Superior temporal gyrus (tissue), 1 donor: ENCODE measurements at regions not wholly inside any gene's neighbourhood (a gene's known extent, or its start where the extent isn't known, plus 50 kb on each side); places are given as distances from the start of the nearest gene placed in this dataset.

Experiments used
- DNase-seq: peaks from one replicate; pipeline ENCODE4 v3.0.0-alpha.2; 2016; ENCODE audit errors: extremely low spot score

DNA sequence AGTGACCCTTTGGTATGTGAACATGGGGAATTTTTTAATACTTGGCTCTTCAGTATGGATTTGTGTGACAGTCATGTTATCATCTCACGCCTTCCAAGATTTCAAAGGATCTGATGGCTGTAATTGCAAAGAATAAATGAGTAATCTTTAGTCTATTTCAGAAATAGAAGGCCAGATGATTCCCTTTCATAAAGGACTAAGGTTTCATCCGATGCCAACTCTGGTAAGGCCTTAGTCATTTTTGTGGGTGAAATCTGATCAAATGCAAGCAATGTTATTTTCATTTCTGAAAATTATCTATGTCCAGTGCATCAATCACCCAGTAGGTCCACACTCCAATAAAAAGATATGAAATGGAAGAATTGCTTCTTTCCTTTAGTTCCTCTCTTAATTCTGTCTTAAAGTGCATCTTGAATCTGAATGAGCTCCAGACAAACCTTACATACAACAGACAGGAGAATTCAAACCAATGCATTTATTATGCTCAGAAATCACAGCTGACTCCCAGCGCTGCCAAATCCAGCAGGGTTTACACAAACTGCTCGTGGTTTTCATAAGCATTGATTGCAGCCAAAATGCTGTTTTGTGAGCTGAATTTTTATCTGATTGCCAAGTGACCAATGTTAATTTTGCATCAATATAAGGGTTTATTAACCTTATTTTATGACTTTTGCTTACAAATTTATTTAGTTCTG lies 565.2 kb upstream of the MARCKS start:
- peak; percentile 75 for DNase-seq

DNA sequence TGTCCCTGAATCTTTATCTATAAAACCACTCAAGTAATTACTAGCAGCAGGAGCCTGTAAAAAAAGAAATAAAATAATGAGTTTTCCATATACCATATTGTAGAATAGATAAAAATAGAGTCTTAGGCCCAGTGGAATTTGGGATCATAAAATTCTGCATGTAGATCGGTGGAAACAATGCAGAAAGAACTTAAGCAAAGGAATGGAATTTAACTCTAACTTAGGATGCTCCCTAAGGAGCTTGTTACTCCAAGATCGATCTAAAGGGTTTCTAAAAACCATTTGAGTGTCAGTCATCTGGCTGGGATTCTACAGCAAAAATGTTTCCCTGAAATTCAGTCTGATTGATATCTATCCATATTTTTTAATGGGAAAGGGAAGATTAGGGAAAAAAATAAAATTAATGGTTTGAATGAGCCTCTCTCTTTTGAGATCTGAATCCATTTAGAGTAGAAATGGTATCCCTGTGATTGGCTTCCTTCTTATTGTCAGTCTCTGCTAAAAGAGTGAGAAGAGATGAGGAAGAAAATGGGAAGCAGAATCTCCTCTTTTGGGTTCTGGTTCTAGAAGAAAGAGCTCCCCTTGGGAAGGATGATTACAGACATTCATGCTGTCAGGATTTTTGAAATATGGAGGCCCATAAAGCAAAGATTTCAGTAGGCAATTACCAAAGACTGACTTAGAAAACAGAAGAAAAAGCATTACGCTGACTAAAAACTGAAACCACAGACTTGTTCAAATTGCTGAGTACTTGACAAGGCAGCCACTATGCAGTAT lies 564.3 kb upstream of the MARCKS start:
- no peak for DNase-seq

DNA sequence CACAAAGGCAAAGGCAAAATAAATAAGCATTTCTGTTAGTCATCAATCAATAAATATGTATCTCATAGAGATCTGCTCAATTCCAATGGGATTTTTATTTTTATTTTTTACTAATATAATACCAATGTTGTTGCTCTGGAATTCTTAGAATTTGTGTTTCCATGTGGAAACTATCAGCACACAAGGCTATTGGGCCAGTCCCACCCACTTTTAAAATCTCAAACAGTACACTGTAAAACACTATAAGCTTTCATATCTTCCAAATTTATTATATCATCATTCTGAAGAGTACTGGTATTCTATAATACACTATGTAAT lies 563.8 kb upstream of the MARCKS start:
- no peak for DNase-seq

DNA sequence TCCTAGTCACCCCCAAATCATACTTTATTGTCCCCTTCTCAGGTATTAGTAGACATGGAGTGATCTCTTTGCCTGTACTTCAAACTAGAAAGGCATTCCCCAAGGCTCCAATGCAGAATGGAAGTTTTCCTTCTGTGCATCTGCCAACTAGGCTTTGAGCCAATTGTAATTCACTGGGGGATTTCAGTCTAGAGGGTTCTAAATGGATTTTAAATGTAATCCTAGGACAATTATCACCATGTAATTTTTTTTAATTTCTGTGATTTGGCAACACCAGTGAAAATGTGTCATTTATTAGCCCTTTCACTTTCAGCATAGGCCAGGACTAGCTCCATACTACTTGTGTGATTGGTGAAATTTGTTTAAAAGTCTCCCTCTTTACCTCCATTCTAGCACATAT lies 557.6 kb upstream of the MARCKS start:
- no peak for DNase-seq

DNA sequence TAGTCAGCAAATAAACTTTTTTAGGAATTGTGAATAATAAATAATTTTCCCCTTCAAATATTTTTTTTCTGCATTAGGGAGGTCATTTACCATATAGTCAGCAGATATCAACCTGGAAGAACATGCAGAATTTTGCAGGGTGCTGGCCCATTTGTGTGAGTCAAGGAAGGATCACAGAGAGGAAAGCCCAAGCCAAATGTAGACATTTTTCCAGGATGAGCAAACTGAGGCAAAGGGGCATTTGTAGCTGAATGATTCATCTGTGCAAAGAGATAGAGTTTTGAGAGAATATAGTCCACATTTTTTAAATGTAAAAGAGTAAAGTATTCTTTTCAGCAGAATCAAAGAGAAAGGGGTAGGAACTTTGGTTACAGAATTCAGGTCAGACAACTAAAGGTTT lies 555.5 kb upstream of the MARCKS start:
- no peak for DNase-seq

DNA sequence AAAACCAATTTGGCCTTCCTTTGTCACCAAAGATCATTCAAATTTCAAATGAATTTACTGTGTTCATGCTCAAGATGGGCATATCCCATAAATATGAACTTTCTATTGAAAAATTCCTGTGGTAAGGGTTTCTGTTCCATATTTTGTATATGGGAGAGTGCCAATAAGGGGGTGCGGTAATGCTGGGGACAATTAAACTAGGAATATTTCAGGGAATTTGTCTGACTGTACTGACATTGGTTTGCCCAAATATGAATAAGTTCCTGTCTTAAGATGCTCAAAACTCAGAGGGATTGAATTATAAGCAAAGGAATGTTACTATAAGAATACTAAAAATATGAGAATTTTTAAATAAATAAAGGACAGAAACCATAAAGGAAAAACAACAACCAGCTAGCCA lies 553.0 kb upstream of the MARCKS start:
- DNase-seq: no peak

DNA sequence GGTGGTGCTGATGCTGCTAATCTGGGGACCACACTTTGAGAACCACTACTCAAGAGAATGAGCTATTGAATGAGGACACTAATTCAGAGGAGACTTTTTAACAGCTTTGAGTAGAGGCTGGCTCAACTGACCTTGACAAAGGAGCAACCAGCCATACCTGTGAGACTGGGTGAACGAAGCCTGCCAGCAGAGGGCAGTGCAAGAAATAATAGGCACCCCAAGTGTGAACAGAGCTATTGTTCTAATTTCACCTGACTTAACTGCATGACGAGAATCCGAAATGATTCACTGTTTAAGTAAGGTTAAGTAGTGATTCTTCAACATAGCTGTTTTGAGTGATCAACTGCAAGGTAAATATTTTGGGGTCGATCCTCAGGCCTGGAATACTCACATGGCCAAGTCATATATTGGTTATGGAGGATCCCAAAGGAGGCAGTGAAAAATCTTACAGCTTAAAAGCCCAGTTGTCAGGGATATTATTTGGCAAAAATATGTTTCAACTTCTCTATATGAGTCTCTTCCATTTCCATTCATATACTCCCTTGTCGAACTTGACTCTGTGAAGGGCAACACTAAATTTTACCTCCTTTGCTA lies 550.5 kb upstream of the MARCKS start:
- DNase-seq: peak; percentile 61

DNA sequence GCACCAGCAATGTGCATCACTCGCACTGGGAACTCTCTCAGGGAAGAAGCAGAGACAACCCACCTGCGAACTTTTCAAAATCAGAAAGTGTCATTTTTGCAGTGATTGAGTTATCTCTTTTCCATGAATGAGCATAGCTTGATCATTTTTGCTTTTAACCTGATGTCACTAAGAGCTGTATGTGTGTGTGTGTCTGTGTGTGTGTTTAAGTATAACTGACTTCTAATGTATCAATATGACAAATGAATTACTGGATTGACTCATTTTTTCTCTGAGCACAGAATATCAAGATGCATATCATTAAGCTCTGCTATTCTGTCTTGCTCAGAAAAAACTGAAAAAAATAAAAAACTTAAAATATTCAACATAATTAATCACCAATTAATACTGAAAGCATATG lies 548.9 kb upstream of the MARCKS start:
- no peak for DNase-seq

DNA sequence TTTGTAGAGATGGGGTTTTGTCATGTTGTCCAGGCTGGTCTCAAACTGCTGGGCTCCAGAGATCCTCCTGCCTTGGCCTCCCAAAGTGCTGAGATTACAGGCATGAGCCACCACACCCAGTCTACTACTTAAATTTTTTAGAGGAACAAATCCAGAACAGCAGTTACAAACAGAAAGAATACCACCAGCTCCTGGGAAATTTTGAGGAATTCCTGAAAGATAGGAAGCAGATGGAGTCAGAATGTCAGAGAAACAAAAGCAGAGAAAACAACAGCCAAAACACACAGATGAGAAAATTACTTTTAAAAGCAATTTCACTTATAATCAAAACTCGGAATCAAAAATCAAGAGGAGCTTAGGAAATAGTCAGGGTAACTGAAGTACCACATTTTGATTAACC lies 543.3 kb upstream of the MARCKS start:
- no peak for DNase-seq

DNA sequence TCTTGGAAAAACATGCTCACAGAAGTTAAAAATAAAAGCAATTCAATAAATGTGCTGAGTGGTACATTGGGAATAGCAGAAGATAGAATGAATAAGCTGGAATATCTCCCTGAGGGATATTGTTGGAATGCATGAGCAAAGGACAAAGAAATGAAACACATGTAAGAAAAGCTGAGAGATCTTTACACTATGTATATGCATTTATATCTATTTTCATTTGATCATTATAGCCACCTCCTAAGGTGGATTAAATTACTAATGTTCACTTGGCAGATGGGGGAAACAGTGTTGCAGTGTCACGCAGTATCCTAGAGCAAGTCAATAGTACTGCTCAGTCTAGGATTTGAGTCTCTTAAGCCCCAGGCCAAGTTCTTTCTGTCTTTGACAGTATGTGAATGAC lies 542.0 kb upstream of the MARCKS start:
- DNase-seq: no peak

DNA sequence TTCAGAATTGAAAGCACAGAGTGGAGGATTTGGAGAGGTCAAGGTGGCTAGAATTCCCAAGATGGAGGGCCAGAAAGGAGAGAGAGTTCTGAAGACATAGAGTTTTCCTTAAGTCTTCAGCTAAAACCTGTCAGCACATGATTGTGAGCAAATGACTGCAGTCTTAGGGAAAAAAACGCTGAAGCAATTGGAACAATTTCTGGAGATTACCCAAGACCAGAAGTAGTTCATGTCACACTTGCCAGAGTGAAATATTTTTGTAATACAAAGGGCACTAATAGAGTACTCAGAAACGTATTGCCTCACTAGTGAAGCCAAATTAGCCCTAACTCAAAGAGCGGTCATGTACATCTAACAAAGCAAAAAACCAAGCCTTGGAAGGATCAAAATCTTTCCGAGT lies 541.3 kb upstream of the MARCKS start:
- DNase-seq: no peak

DNA sequence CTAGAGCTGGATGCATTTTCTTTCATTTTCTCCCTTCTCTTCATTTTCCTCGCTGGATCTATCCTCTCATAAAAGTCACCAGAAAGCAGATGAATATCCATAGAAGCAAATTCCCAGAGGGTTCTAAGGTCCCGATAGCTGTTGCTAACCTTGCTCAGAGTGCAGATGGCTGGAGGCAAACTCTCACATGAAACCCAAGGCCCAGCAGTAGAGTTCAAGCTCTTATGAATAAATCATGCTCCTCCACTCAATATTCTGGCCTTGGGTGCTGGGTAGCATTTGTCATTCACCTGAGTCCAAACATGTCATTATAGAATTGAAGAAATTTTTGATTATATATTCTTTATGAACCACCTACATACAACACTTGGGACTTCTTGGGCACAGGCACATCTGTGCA lies 539.7 kb upstream of the MARCKS start:
- no peak for DNase-seq

DNA sequence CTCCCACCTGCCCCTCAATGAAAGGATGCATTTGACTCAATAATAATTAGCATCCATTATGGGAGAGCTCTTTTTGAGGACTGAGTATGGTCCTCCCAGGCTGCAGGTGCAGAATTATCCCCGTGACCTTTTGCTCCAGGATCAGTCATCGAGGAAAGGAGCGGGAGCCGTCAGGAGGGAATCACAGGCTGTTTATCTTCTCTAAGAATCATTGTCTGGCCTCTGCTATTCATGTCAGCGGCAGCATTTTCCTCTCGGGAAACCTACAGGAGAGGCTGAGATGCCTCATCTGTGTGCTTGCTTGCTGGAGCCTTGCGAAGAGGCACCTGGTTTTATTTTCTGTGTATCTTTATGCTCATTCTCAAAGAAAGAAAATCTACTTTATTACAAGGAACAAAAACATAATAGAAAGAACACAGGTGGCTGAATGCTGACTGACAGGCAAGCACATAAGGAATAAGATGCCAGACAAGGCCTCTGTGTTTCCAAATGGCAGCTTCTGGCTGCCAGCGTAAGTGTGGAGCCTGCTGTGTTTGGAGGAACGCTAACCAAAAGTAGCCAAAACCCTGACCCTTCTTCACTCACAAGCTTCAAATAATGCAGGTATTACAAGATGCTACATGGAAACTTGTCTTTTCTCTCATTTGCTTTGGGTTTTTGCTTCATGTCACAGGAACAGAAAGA lies 539.1 kb upstream of the MARCKS start:
- peak; percentile 46 for DNase-seq

DNA sequence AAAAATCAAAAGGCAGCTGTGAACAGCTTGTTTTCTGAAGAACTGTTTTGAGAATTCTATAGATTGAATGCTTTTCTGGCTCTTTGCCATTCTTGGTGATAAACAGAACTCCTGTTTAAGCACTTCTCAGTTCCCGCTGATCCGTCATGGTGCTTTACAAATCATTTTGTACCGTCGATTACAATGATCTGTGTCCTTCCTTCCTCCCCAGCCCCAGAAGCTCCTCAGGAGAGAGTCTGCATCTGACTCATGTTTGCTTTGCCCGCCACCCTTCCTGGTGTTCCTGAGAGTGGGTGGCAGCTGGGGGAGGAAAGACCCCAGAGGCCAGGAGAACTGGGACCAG lies 538.6 kb upstream of the MARCKS start:
- DNase-seq: no peak

DNA sequence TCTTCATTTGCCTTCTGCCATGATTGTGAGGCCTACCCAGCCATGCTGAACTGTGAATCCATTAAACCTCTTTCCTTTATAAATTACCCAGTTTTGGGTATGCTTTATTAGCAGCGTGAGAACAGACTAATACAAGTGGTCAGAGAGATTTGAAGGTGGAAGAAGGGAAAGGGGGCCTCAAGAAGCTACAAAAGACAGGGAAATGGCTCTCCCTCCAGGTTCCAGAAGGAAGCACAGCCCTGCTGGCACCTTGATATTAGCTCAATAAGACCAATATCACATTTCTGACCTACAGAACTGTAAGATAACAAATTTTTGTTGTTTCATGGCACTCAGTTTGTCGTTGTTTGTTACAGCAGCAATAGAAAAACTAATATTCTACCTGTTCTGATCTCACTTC lies 536.5 kb upstream of the MARCKS start:
- DNase-seq: no peak

DNA sequence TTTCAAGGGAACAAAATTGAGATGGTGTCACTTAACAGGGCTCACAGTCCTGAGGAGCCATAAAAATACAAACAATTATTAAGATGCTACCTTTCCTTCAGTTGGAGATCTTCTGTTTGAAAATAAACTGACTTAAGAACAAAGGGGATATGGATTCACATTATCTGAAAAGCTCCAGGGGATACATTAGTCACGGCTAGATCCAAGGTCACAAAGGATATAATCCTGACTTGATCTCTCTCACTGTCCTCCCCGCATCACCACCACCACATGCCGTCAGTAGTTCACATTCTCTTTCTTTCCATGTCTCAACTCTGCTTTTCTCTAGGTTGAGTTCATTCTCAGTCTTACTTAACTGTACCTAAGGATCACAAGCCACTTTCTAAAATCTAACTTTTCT lies 530.4 kb upstream of the MARCKS start:
- no peak for DNase-seq

DNA sequence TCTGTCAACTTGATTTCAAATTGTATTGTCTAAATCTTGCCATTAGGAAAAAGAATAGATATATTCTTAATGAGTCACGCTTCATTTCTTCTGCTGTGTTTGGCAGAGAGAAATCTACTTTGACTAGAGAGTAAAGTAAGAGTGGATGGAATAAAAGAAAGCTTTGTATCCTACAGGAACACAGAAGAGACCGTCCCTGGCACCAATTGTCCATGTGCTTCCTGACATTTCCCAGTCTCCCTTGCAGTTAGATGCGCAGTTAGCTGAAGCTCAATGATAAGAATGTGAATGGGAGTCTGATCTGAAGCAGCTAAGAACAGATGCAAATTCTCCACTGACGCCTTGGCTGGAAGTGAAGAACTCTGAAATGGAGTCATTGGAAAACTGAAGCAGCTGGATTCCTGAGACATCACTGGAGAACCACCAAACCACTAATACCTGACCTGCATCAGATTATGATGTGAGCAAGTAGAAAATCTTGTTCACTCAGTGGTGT lies 528.2 kb upstream of the MARCKS start:
- DNase-seq: peak; percentile 61

DNA sequence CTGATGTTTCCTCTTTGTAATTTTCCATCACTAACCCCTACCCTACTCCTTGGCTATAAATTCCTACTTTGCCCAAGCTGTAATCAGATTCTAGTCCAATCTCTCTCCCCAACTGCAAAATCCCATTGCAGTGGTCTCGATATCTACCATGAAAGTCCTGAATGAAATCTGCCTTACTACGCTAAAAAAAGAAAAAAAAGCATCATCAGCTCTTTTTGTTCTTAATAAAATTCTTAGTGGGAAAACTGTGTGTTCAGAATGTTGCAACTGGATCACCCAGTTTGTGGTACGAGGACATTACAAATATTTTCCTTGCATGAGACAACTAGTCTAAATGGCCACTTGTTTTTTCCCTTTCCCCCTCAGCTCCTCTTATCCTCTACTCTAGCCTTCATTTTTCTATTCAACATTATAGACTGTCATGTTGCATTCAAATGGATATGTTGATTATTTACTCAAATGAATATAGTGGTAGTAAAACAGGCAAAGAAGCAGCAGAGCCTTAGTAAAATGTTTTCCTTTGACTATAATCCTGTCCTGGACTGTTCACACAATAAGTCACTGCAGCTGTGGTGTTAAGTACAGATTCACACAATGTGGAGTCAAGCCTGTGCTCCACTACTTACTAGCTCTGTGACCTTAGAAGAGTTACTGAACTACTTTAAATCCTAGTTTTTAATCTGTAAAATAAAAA lies 527.1 kb upstream of the MARCKS start:
- DNase-seq: no peak

DNA sequence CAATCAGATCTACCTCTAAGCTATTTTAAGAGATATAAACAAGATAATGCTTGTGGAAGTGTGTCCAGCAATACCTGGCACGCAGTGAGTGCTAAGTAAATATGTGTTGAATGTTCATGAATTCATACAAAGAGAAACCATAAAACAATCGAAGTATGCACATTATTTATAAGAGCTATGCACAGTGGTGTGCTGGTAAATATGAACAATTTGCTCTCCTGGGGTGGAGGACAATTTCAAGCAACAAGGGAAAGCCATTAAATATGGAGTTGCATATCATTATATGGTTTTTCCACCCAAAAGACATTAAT lies 526.6 kb upstream of the MARCKS start:
- DNase-seq: no peak

DNA sequence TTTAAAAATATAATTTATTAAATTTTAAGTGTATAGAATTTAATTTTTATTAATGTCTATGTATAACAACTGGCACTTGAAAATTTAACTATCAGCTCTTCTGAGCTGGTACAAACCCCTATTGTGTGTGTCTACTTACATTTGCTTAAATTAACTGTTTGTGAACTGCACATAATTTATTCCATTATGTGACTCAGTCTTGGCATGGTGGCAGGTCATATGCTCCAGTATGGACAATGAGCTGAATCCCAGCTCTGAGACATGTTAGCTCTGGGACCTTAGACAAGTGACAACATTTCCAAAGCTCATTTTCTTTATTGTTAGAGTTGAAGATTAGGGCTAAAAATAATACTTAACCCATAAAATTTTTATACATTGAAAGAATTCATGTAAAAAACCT lies 526.1 kb upstream of the MARCKS start:
- no peak for DNase-seq

DNA sequence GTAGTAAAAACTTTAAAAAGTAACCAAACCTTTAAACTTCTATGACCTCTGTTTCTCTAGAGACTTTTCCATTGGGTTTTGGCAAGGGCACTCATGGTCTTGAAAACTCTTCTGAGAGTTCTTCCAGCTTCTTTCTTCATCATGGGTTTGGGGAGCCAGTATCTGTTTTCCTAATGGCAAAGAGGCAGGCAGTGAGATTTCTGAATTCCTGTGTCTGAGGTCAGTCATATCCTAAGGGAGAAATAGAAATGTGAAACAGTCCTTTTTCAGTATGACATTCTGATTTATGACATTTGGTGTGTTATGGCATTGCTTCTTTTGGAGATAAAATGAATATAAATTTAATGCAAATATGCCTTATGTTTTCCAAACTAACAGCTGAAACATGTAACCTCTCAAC lies 518.5 kb upstream of the MARCKS start:
- DNase-seq: no peak

DNA sequence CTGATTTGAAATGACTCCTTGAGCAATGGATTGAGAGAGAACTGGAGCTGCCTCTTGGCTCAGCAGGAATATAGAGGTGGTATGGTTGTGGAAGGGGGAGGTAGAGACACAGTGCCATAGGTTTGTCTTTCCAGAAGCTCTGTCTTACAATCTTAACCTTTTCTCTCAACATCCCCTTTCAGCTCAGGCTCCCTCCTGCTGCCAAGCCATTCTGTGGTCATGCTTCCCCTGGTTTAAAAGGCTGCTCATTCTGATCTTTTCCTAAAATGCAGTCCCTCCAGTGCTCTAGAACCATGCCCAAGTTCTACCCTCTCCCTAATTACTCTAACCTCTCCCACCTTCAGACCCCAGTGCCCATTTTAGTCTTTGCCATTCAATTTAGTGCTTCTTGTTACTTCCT lies 517.9 kb upstream of the MARCKS start:
- no peak for DNase-seq
